ENCODE measurements at regions not wholly inside any gene's neighbourhood (a gene's known extent, or its start where the extent isn't known, plus 50 kb on each side); places are given as distances from the start of the nearest gene placed in this dataset.

DNA sequence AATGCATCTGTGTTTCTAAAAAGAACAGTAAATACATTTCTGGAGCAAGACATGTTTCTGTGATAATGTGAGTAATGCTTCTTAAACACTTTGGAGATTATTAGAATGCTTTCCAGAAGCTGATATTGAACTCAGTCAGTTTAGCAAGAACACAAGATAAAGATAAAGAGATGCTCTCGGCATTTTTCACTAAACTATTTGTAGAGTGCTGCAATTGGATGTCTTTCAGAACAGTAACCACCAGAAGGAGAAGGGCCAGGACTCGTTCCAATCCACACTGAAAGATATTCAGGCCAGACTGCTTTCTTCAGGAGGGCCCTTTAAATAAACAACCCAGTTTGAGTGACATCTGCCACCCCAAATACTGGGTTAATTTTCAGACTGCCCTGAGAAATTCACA lies 456.0 kb downstream of the TBC1D4 start:
- Histone ChIP-seq H3K27me3 (ENCODE audit: insufficient read depth) (no peaks in the 10 kb centered on the region), H3K4me3 (ENCODE audit: low read depth in 2 of 2, low read length in 1 of 2) (no peak overlapping the region), H4K20me1 (ENCODE audit: insufficient read depth) (no peaks in the 10 kb centered on the region), H3K4me2 (no peak overlapping the region), H3K9me2 (no peaks in the 10 kb centered on the region), H3K9me3 (no peaks in the 10 kb centered on the region), H3K27ac (ENCODE audit: low read depth in 2 of 2, low read length in 1 of 2) (no peak overlapping the region), H2AFZ (ENCODE audit: low read depth) (no peak overlapping the region), H3K79me2 (ENCODE audit: insufficient read depth) (no peaks in the 10 kb centered on the region), H3K9ac (no peak overlapping the region), H3F3A (replicated peaks; ENCODE audit: insufficient read depth) (no peaks in the 10 kb centered on the region), H3K4me1 (ENCODE audit: control insufficient read depth in 1 of 2, insufficient read depth in 2 of 2, low read depth in 1 of 2, low read length in 1 of 2) (no peaks in the 10 kb centered on the region), H3K36me3 (replicated peaks in 1 of 2; ENCODE audit: control insufficient read depth in 1 of 2, insufficient read depth in 2 of 2, low read length in 1 of 2) (no peaks in the 10 kb centered on the region)
- 25% methylated on average over 2 of the region's 2 CpGs for WGBS (ENCODE audit: low lambda C conversion rate)
- POLR2A ChIA-PET, result no interaction called here
- no peak for DNase-seq
- TF ChIP-seq NFIC (IDR thresholded peaks at IDR 0.05; ENCODE audit: borderline replicate concordance), result no peak
- no peak for TF ChIP-seq IRF3 (IDR thresholded peaks at IDR 0.05; ENCODE audit: low read depth, low read length)
- no peak for TF ChIP-seq PBX3 (IDR thresholded peaks at IDR 0.05)
- no peak for TF ChIP-seq TEAD4 (IDR thresholded peaks at IDR 0.05; ENCODE audit: borderline replicate concordance, insufficient read depth)
- no peak for TF ChIP-seq POLR2AphosphoS5 (IDR thresholded peaks at IDR 0.05; ENCODE audit: low read depth, low read length)
- TF ChIP-seq, protein P1, sequence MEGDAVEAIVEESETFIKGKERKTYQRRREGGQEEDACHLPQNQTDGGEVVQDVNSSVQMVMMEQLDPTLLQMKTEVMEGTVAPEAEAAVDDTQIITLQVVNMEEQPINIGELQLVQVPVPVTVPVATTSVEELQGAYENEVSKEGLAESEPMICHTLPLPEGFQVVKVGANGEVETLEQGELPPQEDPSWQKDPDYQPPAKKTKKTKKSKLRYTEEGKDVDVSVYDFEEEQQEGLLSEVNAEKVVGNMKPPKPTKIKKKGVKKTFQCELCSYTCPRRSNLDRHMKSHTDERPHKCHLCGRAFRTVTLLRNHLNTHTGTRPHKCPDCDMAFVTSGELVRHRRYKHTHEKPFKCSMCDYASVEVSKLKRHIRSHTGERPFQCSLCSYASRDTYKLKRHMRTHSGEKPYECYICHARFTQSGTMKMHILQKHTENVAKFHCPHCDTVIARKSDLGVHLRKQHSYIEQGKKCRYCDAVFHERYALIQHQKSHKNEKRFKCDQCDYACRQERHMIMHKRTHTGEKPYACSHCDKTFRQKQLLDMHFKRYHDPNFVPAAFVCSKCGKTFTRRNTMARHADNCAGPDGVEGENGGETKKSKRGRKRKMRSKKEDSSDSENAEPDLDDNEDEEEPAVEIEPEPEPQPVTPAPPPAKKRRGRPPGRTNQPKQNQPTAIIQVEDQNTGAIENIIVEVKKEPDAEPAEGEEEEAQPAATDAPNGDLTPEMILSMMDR (IDR thresholded peaks at IDR 0.05), result no peak
- no peak for TF ChIP-seq USF2 (IDR thresholded peaks at IDR 0.05; ENCODE audit: borderline replicate concordance, low read depth, low read length)
- no peak for TF ChIP-seq CHD2 (IDR thresholded peaks at IDR 0.05; ENCODE audit: low read length, partially characterized antibody)
- TF ChIP-seq ELF1 (IDR thresholded peaks at IDR 0.05), result no peak
- TF ChIP-seq RCOR1 (IDR thresholded peaks at IDR 0.05; ENCODE audit: low read length), result no peak
- TF ChIP-seq, protein P2, sequence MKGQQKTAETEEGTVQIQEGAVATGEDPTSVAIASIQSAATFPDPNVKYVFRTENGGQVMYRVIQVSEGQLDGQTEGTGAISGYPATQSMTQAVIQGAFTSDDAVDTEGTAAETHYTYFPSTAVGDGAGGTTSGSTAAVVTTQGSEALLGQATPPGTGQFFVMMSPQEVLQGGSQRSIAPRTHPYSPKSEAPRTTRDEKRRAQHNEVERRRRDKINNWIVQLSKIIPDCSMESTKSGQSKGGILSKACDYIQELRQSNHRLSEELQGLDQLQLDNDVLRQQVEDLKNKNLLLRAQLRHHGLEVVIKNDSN (IDR thresholded peaks at IDR 0.05; ENCODE audit: borderline replicate concordance, low read depth), result no peak
- CTCF ChIA-PET, result interaction anchor here (1.4 kb wide), 1 partner anchor 14 kb away, joined by 3 read pairs; no protein-coding TSS in a partner anchor

GRCh38 chr13:75024602-75025001 lies 457.4 kb downstream of the TBC1D4 start:
- Histone ChIP-seq H3K9me3 (no peaks in the 10 kb centered on the region), H3K9me2 (no peaks in the 10 kb centered on the region), H2AFZ (ENCODE audit: low read depth) (no peak overlapping the region), H3K27ac (ENCODE audit: low read depth in 2 of 2, low read length in 1 of 2) (no peak overlapping the region), H4K20me1 (ENCODE audit: insufficient read depth) (no peaks in the 10 kb centered on the region), H3F3A (replicated peaks; ENCODE audit: insufficient read depth) (no peaks in the 10 kb centered on the region), H3K4me3 (ENCODE audit: low read depth in 2 of 2, low read length in 1 of 2) (no peak overlapping the region), H3K36me3 (replicated peaks in 1 of 2; ENCODE audit: control insufficient read depth in 1 of 2, insufficient read depth in 2 of 2, low read length in 1 of 2) (no peaks in the 10 kb centered on the region), H3K79me2 (ENCODE audit: insufficient read depth) (no peaks in the 10 kb centered on the region), H3K9ac (no peak overlapping the region), H3K27me3 (ENCODE audit: insufficient read depth) (no peaks in the 10 kb centered on the region), H3K4me2 (no peak overlapping the region), H3K4me1 (ENCODE audit: control insufficient read depth in 1 of 2, insufficient read depth in 2 of 2, low read depth in 1 of 2, low read length in 1 of 2) (no peaks in the 10 kb centered on the region)
- no peak for TF ChIP-seq IRF3 (IDR thresholded peaks at IDR 0.05; ENCODE audit: low read depth, low read length)
- no peak for TF ChIP-seq GABPA (IDR thresholded peaks at IDR 0.05; ENCODE audit: low read depth)
- TF ChIP-seq YY1 (IDR thresholded peaks at IDR 0.05; ENCODE audit: low read depth), result no peak
- ChIA-PET CTCF (interaction anchor here (0.6 to 1.5 kb wide), 3 partner anchors 11 to 245 kb away, joined by 3 read pairs; no protein-coding TSS in a partner anchor), POLR2A (no interaction called here)
- no peak for DNase-seq
- WGBS (ENCODE audit: low lambda C conversion rate), result 21% methylated on average over 1 of the region's 1 CpG
